Inflammatory macrophage treated with lipopolysaccharide for 1 hour (primary cell): ENCODE measurements at regions not wholly inside any gene's neighbourhood (a gene's known extent, or its start where the extent isn't known, plus 50 kb on each side); places are given as distances from the start of the nearest gene placed in this dataset.
"Not testable (repeated sequence)": the region's sequence is repeated elsewhere in the genome, so short reads cannot be mapped to it uniquely, and the experiment has no call there.

Source experiments
- DNase-seq, 2 donors: peaks; one replicate each; pipeline ENCODE4 v3.0.0-alpha.2; 2020 to 2022

- DNase-seq: no peak
Measured at GRCh38 chr3:178967177-178967532, 104.5 kb downstream of the ZMAT3 start.

DNA sequence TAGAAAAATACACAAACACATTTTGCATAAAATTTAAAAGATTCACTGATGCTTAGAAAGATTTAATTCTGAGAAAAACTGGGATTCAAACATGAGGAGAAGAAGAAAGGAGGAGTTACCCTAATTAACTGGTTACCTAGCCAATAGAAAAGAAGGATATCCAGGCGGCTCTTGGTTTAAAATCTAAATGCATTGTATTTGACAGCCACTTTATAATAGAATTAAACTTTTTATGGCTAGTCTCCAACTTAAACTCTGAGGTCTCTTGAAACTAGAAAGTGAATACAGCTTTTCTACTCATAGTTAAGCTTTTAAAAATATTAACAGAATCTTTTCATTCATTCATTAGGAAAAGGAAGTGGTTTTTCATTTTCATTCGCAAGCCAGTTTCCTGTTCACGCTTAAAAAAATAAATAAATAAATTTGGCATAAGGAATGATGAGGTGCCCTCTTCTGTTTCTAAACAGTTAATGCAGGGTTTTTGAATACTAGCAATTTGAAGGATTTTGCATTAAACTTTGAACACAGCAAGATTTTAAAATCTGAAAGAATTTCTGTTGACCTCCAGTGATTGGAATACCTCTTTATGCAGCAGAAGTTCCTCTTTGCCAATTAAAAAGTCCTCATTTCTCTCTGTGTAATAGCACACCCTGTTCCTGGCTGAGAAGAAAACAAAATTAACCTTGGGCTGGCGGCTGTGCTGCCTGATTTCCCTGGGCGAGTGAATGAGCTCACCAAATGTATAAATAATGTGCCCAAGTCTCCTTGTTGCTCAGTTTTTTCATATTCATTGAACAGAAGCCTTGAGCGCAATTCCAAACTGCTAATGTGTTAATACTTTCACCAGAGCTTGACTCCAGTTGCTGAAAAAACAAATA lies 105.1 kb downstream of the ZMAT3 start:
- DNase-seq: peak; percentile 9 to 19

DNA sequence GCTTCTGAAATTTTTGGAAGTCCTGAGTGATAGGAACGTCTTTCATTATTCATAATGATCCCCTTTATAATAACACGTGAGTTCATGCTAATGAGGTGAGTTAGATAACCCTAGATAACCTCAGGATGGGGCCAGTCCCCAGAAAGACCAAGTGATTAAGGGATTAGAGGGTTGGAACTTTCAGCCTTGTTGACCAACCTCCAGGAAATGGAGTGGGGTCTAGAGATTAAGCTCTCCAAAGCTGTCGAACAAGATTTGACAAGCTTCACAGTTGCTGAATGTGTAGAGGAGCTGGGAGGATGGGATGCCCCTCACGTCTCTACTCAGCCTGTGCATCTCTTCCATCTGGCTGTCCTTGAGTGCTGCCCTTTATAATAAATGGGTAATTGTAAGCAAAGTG lies 107.1 kb downstream of the ZMAT3 start:
- DNase-seq: no peak

GRCh38 chr3:178960918-178961317 lies 110.7 kb downstream of the ZMAT3 start:
- no peak for DNase-seq

GRCh38 chr3:178960181-178960580 lies 111.4 kb downstream of the ZMAT3 start:
- DNase-seq: no peak

DNA sequence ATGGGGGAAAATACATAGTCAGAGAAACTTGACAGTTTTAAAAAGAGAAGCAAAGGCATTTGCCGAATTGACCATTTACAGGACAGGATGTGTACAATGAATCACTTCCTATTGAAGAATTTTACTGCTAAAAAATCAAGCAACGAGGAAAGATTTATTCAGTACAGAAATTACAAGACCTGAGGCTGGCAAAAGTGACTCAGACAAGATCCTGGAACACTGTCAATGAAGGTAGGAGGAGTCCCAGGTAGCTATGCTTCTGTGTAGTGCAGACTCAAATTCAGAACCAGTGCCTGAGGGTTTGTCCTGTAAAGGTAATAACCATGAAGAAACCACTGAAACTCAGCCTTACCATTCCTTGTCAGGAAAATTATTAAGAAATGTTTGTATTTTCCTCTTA lies 120.9 kb downstream of the ZMAT3 start:
- DNase-seq: no peak

- no peak for DNase-seq
Measured at GRCh38 chr3:178949896-178950295, 121.7 kb downstream of the ZMAT3 start.

DNA sequence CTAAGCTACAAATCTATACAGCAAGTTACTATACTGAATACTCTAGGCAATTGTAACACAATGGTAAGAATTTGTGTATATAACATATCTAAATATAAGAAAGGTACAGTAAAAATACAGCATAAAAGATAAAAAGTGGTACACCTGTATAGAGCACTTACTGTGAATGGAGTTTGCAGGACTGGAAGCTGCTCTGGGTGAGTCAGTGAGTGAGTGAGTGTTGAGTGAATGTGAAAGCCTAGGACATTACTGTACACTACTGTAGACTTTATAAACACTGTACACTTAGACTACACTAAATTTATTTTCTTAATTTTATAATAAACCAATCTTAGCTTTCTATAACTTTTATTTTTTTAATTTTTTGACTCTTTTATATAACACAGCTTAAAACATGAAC lies 123.1 kb downstream of the ZMAT3 start:
- no peak for DNase-seq

DNA sequence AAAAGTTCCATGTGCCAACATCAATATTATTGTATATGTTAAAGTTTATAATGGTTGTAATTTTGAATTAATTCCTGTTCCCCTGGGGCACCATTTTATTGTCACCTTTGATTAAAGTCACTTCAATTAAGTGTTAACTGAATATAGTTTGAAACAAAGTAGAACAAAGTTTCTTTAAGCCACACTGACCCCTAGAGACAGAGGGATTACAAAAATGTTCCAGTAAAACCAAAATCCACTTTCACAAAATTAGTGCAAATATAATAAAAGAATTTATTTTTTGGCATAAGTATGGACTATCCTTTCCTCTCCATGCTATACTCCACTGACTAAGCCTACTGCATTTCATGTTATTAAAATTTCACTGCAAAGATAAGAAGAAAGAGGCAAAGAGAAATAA lies 123.9 kb downstream of the ZMAT3 start:
- no peak for DNase-seq

GRCh38 chr3:178942261-178942660 lies 129.3 kb downstream of the ZMAT3 start:
- DNase-seq: not testable (repeated sequence)

GRCh38 chr3:178930116-178930515 lies 141.5 kb downstream of the ZMAT3 start:
- DNase-seq: no peak

GRCh38 chr3:178916223-178916622 lies 155.4 kb downstream of the ZMAT3 start:
- no peak for DNase-seq

DNA sequence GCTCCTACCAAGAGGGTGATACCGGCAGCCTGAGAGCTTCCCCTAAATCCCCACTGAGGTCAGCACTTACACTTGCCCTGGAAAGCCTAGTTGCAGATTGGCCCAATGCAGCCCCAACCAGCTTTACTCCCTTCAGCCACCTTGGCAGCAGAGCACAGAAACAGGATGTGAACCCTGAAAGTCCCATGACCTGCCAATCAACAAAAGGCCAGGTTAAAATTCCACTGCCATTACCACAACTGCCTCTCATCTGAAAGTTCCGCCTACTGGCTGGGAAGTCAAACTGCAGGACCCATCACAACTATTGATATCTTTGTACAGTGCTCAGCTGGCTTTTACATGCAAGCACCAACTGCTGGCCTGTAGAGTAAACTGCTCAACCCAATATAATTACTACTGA lies 156.2 kb downstream of the ZMAT3 start:
- DNase-seq: no peak

DNA sequence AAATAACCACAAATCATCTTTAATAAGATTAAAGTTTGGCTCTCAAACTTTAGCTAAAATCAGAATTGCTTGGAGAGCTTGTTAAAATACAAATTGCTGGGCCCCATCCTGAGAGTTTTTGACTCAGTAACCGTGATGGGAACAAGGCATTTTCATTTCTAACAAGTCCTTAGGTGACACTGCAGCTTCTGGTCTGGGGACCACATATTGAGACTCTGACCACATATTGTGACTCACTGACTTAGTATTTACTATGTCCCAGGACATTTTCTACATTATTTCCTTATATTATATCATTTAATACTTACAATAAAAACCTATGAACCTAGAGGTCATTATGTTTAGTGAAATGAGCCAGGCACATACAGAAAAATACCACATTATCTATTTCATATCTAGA lies 164.5 kb downstream of the ZMAT3 start:
- no peak for DNase-seq

DNA sequence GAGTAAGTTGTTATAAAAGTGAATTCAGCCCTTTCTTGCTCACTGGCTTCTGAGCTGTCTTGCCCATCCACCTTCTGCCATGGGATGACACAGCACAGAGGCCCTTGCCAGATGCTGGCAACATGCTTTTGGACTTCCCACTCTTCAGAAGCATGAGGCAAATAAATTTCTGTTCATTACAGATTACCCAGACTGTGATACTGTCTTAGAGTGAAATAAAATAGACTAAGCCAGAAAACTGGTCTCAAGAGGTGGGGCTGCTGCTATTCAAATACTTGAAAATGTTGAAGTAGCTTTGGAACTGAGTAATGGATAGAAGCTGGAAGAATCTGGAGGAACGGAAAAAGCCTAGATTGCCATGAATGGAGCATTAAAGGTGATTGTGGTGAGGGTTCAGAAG lies 170.4 kb downstream of the ZMAT3 start:
- no peak for DNase-seq

GRCh38 chr3:178900029-178900646 lies 171.5 kb downstream of the ZMAT3 start:
- DNase-seq: no peak

- DNase-seq: no peak
Measured at GRCh38 chr3:178895178-178895789, 176.3 kb downstream of the ZMAT3 start.
